ENCODE measurements at regions not wholly inside any gene's neighbourhood (a gene's known extent, or its start where the extent isn't known, plus 50 kb on each side); places are given as distances from the start of the nearest gene placed in this dataset.

DNA sequence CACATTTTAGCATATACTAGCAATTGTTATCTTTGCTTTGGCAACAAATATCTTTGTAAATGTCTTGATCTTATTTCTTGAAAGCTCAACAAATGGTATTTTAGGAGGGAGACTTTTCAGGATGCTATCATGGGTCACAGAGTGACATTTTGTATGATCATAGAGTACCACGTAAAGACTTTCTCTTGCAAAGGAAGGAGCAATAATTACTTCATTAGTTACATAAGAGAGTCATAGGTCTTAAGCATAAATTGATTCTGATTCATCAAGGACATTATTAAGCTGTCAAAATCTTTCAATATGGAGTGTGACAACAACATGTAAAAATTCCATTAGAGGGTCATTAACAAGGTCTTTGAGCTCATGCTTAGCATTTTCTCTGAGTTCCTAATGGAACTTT is 339.6 kb downstream of the NUP35 start:
- TF ChIP-seq, protein P1, sequence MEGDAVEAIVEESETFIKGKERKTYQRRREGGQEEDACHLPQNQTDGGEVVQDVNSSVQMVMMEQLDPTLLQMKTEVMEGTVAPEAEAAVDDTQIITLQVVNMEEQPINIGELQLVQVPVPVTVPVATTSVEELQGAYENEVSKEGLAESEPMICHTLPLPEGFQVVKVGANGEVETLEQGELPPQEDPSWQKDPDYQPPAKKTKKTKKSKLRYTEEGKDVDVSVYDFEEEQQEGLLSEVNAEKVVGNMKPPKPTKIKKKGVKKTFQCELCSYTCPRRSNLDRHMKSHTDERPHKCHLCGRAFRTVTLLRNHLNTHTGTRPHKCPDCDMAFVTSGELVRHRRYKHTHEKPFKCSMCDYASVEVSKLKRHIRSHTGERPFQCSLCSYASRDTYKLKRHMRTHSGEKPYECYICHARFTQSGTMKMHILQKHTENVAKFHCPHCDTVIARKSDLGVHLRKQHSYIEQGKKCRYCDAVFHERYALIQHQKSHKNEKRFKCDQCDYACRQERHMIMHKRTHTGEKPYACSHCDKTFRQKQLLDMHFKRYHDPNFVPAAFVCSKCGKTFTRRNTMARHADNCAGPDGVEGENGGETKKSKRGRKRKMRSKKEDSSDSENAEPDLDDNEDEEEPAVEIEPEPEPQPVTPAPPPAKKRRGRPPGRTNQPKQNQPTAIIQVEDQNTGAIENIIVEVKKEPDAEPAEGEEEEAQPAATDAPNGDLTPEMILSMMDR (conservative IDR thresholded peaks at IDR 0.05; ENCODE audit: low read depth, low read length), result no peak
- TF ChIP-seq EZH2 (IDR thresholded peaks at IDR 0.05; ENCODE audit: low read length, unreplicated experiment), result no peak
